Astrocyte of the cerebellum (primary cell): ENCODE measurements at regions not wholly inside any gene's neighbourhood (a gene's known extent, or its start where the extent isn't known, plus 50 kb on each side); places are given as distances from the start of the nearest gene placed in this dataset.

Source experiments
- DNase-seq: peaks from one replicate; pipeline ENCODE4 v3.0.0-alpha.2; 2011; ENCODE audit warnings: low read depth
- H3K4me3 ChIP-seq: 2 replicates; pipeline ENCODE4 v1.5.1; 2011; ENCODE audit warnings: mild to moderate bottlenecking, low read depth, low read length, moderate library complexity
- in situ Hi-C: cut with HindIII; loops from 2 replicates; pipeline ENCODE4 v1.10.0; 2017; ENCODE audit warnings: low sequenced_read_pairs
- TF ChIP-seq, protein P1 (sequence below): IDR thresholded peaks from 2 replicates; pipeline ENCODE4 v1.5.1; 2012; ENCODE audit warnings: low read length, low read depth, moderate library complexity, mild to moderate bottlenecking; ENCODE audit errors: missing control alignments

- TF ChIP-seq, protein P1, sequence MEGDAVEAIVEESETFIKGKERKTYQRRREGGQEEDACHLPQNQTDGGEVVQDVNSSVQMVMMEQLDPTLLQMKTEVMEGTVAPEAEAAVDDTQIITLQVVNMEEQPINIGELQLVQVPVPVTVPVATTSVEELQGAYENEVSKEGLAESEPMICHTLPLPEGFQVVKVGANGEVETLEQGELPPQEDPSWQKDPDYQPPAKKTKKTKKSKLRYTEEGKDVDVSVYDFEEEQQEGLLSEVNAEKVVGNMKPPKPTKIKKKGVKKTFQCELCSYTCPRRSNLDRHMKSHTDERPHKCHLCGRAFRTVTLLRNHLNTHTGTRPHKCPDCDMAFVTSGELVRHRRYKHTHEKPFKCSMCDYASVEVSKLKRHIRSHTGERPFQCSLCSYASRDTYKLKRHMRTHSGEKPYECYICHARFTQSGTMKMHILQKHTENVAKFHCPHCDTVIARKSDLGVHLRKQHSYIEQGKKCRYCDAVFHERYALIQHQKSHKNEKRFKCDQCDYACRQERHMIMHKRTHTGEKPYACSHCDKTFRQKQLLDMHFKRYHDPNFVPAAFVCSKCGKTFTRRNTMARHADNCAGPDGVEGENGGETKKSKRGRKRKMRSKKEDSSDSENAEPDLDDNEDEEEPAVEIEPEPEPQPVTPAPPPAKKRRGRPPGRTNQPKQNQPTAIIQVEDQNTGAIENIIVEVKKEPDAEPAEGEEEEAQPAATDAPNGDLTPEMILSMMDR: no peak
- no peak overlapping the region for H3K4me3 ChIP-seq
- in situ Hi-C loops: no loop called here
- peak; percentile 45 for DNase-seq
These were observed 145.1 kb downstream of the IRX1 start for GRCh38 chr5:3740546-3741373.

DNA sequence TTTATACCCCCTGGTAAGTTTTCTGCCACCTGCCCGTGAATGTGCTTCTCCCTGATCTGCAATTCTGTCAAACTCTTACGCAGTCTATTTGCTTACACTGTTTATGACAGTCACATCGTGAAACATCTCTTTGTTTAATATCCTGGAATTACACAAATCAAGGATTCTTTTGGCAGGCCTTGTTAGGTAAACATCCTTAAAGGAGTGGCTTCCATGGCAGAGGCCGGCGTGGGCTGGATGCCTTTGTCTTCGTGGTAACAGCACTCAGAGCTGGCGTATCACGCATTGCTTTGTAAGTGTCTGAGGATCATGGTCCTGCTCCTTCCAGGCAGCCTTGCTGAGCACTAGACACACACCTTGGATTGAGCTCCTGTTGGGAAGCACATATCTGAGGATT lies 145.7 kb downstream of the IRX1 start:
- DNase-seq: no peak
- in situ Hi-C loops: no loop called here
- TF ChIP-seq, protein P1: no peak
- H3K4me3 ChIP-seq: no peak overlapping the region

GRCh38 chr5:3742750-3743149 lies 147.1 kb downstream of the IRX1 start:
- TF ChIP-seq, protein P1: no peak

DNA sequence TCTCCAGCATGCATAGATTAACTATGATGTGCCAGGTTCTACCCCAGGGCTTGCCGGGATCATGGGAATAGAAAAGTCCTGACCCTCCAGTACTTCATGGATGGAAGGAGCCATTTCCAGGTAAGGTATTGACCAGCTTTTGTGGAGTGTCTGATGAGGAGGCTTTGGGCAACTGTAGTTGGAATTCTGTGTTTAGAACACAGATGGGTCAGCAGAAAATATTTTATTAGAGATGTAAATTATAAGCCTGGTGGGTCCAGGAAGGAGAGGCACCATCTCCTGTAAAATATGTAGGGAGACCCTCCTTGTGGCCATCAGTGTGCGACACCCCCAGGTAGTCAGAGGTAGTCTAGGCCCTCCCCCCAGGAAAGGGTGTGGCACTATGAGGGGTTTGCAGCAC lies 156.2 kb downstream of the IRX1 start:
- DNase-seq: no peak
- TF ChIP-seq, protein P1: no peak
- no peak overlapping the region for H3K4me3 ChIP-seq
- in situ Hi-C loops: no loop called here

More at GRCh38 chr5:3742750-3743149, 147.1 kb downstream of the IRX1 start:
- in situ Hi-C loops: no loop called here
- no peak overlapping the region for H3K4me3 ChIP-seq
- DNase-seq: no peak

- TF ChIP-seq, protein P1: no peak
- in situ Hi-C loops: no loop called here
- H3K4me3 ChIP-seq: no peak overlapping the region
- DNase-seq: no peak
These were observed 182.4 kb downstream of the IRX1 start for GRCh38 chr5:3778000-3778550.

DNA sequence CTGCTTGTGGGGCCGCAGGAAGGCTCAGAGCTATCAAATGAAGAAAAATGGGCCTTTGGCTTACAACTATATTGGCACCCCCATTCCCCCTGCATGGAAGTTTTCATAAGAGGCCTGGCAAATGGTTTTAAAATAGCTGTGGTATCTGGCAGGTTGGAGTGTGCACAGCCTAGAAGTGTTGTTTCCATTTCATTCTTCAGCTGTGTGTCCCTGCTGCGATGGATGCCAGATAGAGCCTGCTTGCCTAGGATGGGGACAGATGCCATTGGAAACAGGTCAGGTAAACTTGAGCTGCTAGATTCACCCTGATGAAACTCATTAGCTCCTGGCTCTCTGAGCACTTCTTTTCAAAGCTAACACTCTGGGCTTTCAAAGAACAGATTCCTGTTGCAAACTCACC lies 183.3 kb downstream of the IRX1 start:
- TF ChIP-seq, protein P1: no peak
- no peak overlapping the region for H3K4me3 ChIP-seq
- in situ Hi-C loops: no loop called here
- no peak for DNase-seq
